ENCODE measurements at regions not wholly inside any gene's neighbourhood (a gene's known extent, or its start where the extent isn't known, plus 50 kb on each side); places are given as distances from the start of the nearest gene placed in this dataset.

GRCh38 chr20:6502219-6502618 is 265.3 kb upstream of the BMP2 start:
- Histone ChIP-seq H2AK5ac (ENCODE audit: low read depth, low read length) (no peak overlapping the region), H4K91ac (ENCODE audit: low read depth, low read length, poor library complexity) (no peak overlapping the region), H3K36me3 (replicated peaks in 1 of 2; ENCODE audit: control insufficient read depth in 2 of 2, insufficient read depth in 2 of 2, low read length in 2 of 2) (no peaks in the 10 kb centered on the region), H3K9me3 (replicated peaks in 1 of 2; ENCODE audit: control insufficient read depth in 2 of 2, insufficient read depth in 1 of 2, low read depth in 1 of 2, low read length in 2 of 2) (no peaks in the 10 kb centered on the region), H3K4me1 (ENCODE audit: control insufficient read depth in 2 of 2, insufficient read depth in 1 of 2, low read depth in 1 of 2, low read length in 2 of 2) (no peaks in the 10 kb centered on the region), H3K27me3 (ENCODE audit: control insufficient read depth in 3 of 3, insufficient read depth in 3 of 3, low read depth in 1 of 3, low read length in 3 of 3) (no peaks in the 10 kb centered on the region), H2BK15ac (ENCODE audit: low read length) (no peak overlapping the region), H3K79me1 (ENCODE audit: low read depth, low read length) (no peaks in the 10 kb centered on the region), H3K14ac (ENCODE audit: low read length) (no peak overlapping the region), H3K4me2 (ENCODE audit: insufficient read depth, low read length, poor library complexity, severe bottlenecking) (no peak overlapping the region), H2AFZ (ENCODE audit: low read length) (no peak overlapping the region), H2BK120ac (ENCODE audit: low read depth, low read length) (no peak overlapping the region), H3K4me3 (ENCODE audit: low read length in 2 of 2) (no peak overlapping the region), H2BK12ac (ENCODE audit: low read length) (no peak overlapping the region), H3K4ac (ENCODE audit: low read length) (no peak overlapping the region), H3K27ac (replicated peaks; ENCODE audit: low read length) (no peak overlapping the region), H3K9ac (ENCODE audit: low read depth, low read length, poor library complexity) (no peak overlapping the region), H3K23ac (ENCODE audit: low read depth, low read length, poor library complexity) (no peak overlapping the region), H4K8ac (ENCODE audit: low read depth, low read length) (no peak overlapping the region), H2BK5ac (ENCODE audit: low read length) (no peak overlapping the region), H3K18ac (ENCODE audit: low read length) (no peak overlapping the region)
- WGBS, 2 donors (ENCODE audit: extremely low coverage in 2 of 2, insufficient read length in 2 of 2, insufficient replicate concordance in 1 of 2) = no CpG with 5 or more reads among the region's 2 CpGs
- DNase-seq (ENCODE audit: low spot score) = no peak

- Histone ChIP-seq H3K36me3 (replicated peaks in 1 of 2; ENCODE audit: control insufficient read depth in 2 of 2, insufficient read depth in 2 of 2, low read length in 2 of 2) (no peaks in the 10 kb centered on the region), H3K18ac (ENCODE audit: low read length) (no peak overlapping the region), H3K27ac (replicated peaks; ENCODE audit: low read length) (no peak overlapping the region), H4K91ac (ENCODE audit: low read depth, low read length, poor library complexity) (no peak overlapping the region), H3K4ac (ENCODE audit: low read length) (no peak overlapping the region), H2BK12ac (ENCODE audit: low read length) (no peak overlapping the region), H4K8ac (ENCODE audit: low read depth, low read length) (no peak overlapping the region), H3K4me3 (ENCODE audit: low read length in 2 of 2) (no peak overlapping the region), H2BK15ac (ENCODE audit: low read length) (no peak overlapping the region), H2AK5ac (ENCODE audit: low read depth, low read length) (no peak overlapping the region), H3K27me3 (ENCODE audit: control insufficient read depth in 3 of 3, insufficient read depth in 3 of 3, low read depth in 1 of 3, low read length in 3 of 3) (no peaks in the 10 kb centered on the region), H3K79me1 (ENCODE audit: low read depth, low read length) (no peaks in the 10 kb centered on the region), H3K14ac (ENCODE audit: low read length) (no peak overlapping the region), H2BK5ac (ENCODE audit: low read length) (no peak overlapping the region), H2AFZ (ENCODE audit: low read length) (no peak overlapping the region), H3K23ac (ENCODE audit: low read depth, low read length, poor library complexity) (no peak overlapping the region), H3K9ac (ENCODE audit: low read depth, low read length, poor library complexity) (no peak overlapping the region), H3K9me3 (replicated peaks in 1 of 2; ENCODE audit: control insufficient read depth in 2 of 2, insufficient read depth in 1 of 2, low read depth in 1 of 2, low read length in 2 of 2) (no peaks in the 10 kb centered on the region), H2BK120ac (ENCODE audit: low read depth, low read length) (no peak overlapping the region), H3K4me2 (ENCODE audit: insufficient read depth, low read length, poor library complexity, severe bottlenecking) (no peak overlapping the region), H3K4me1 (ENCODE audit: control insufficient read depth in 2 of 2, insufficient read depth in 1 of 2, low read depth in 1 of 2, low read length in 2 of 2) (no peaks in the 10 kb centered on the region)
- WGBS, 2 donors (ENCODE audit: extremely low coverage in 2 of 2, insufficient read length in 2 of 2, insufficient replicate concordance in 1 of 2) = no CpG with 5 or more reads among the region's 1 CpG
- DNase-seq (ENCODE audit: low spot score) = no peak
Measured at GRCh38 chr20:6501061-6501460, 266.4 kb upstream of the BMP2 start.

GRCh38 chr20:6499566-6499965 is 267.9 kb upstream of the BMP2 start:
- no peak overlapping the region for H2BK120ac ChIP-seq (ENCODE audit: low read depth, low read length)
- H2BK5ac ChIP-seq (ENCODE audit: low read length) = no peak overlapping the region
- H3K4ac ChIP-seq (ENCODE audit: low read length) = no peak overlapping the region
- no peaks in the 10 kb centered on the region for H3K9me3 ChIP-seq (replicated peaks in 1 of 2; ENCODE audit: control insufficient read depth in 2 of 2, insufficient read depth in 1 of 2, low read depth in 1 of 2, low read length in 2 of 2)
- no peaks in the 10 kb centered on the region for H3K79me1 ChIP-seq (ENCODE audit: low read depth, low read length)
- no peak overlapping the region for H3K4me3 ChIP-seq (ENCODE audit: low read length in 2 of 2)
- no peak overlapping the region for H2BK12ac ChIP-seq (ENCODE audit: low read length)
- H4K91ac ChIP-seq (ENCODE audit: low read depth, low read length, poor library complexity) = no peak overlapping the region
- no peak overlapping the region for H2BK15ac ChIP-seq (ENCODE audit: low read length)
- H3K14ac ChIP-seq (ENCODE audit: low read length) = no peak overlapping the region
- DNase-seq (ENCODE audit: low spot score) = no peak
- no peak overlapping the region for H3K27ac ChIP-seq (replicated peaks; ENCODE audit: low read length)
- no peaks in the 10 kb centered on the region for H3K36me3 ChIP-seq (replicated peaks in 1 of 2; ENCODE audit: control insufficient read depth in 2 of 2, insufficient read depth in 2 of 2, low read length in 2 of 2)
- no peak overlapping the region for H2AK5ac ChIP-seq (ENCODE audit: low read depth, low read length)
- H3K9ac ChIP-seq (ENCODE audit: low read depth, low read length, poor library complexity) = no peak overlapping the region
- no peak overlapping the region for H3K18ac ChIP-seq (ENCODE audit: low read length)
- no peaks in the 10 kb centered on the region for H3K4me1 ChIP-seq (ENCODE audit: control insufficient read depth in 2 of 2, insufficient read depth in 1 of 2, low read depth in 1 of 2, low read length in 2 of 2)
- H3K23ac ChIP-seq (ENCODE audit: low read depth, low read length, poor library complexity) = no peak overlapping the region
- no peaks in the 10 kb centered on the region for H3K27me3 ChIP-seq (ENCODE audit: control insufficient read depth in 3 of 3, insufficient read depth in 3 of 3, low read depth in 1 of 3, low read length in 3 of 3)
- no peak overlapping the region for H2AFZ ChIP-seq (ENCODE audit: low read length)
- H3K4me2 ChIP-seq (ENCODE audit: insufficient read depth, low read length, poor library complexity, severe bottlenecking) = no peak overlapping the region
- no peak overlapping the region for H4K8ac ChIP-seq (ENCODE audit: low read depth, low read length)

- Histone ChIP-seq H3K27ac (replicated peaks; ENCODE audit: low read length) (no peak overlapping the region), H2AK5ac (ENCODE audit: low read depth, low read length) (no peak overlapping the region), H3K27me3 (ENCODE audit: control insufficient read depth in 3 of 3, insufficient read depth in 3 of 3, low read depth in 1 of 3, low read length in 3 of 3) (no peaks in the 10 kb centered on the region), H3K23ac (ENCODE audit: low read depth, low read length, poor library complexity) (no peak overlapping the region), H3K4me2 (ENCODE audit: insufficient read depth, low read length, poor library complexity, severe bottlenecking) (no peak overlapping the region), H3K36me3 (replicated peaks in 1 of 2; ENCODE audit: control insufficient read depth in 2 of 2, insufficient read depth in 2 of 2, low read length in 2 of 2) (no peaks in the 10 kb centered on the region), H3K4me3 (ENCODE audit: low read length in 2 of 2) (no peak overlapping the region), H3K4me1 (ENCODE audit: control insufficient read depth in 2 of 2, insufficient read depth in 1 of 2, low read depth in 1 of 2, low read length in 2 of 2) (peaks cover 0 to 4% of the 10 kb centered on the region in 2 donors), H4K91ac (ENCODE audit: low read depth, low read length, poor library complexity) (no peak overlapping the region), H4K8ac (ENCODE audit: low read depth, low read length) (no peak overlapping the region), H3K14ac (ENCODE audit: low read length) (no peak overlapping the region), H3K4ac (ENCODE audit: low read length) (no peak overlapping the region), H2BK120ac (ENCODE audit: low read depth, low read length) (no peak overlapping the region), H3K9me3 (replicated peaks in 1 of 2; ENCODE audit: control insufficient read depth in 2 of 2, insufficient read depth in 1 of 2, low read depth in 1 of 2, low read length in 2 of 2) (no peaks in the 10 kb centered on the region), H3K79me1 (ENCODE audit: low read depth, low read length) (no peaks in the 10 kb centered on the region), H3K18ac (ENCODE audit: low read length) (no peak overlapping the region), H2BK12ac (ENCODE audit: low read length) (no peak overlapping the region), H2BK5ac (ENCODE audit: low read length) (no peak overlapping the region), H2AFZ (ENCODE audit: low read length) (no peak overlapping the region), H2BK15ac (ENCODE audit: low read length) (no peak overlapping the region), H3K9ac (ENCODE audit: low read depth, low read length, poor library complexity) (no peak overlapping the region)
- DNase-seq (ENCODE audit: low spot score) = no peak
Measured at GRCh38 chr20:6496874-6497273, 270.6 kb upstream of the BMP2 start.
